GM18870 (cell line): ENCODE measurements at regions not wholly inside any gene's neighbourhood (a gene's known extent, or its start where the extent isn't known, plus 50 kb on each side); places are given as distances from the start of the nearest gene placed in this dataset.

Experiments used
- ATAC-seq: cut with Tn5 transposase; IDR thresholded peaks from one replicate; pipeline ENCODE4 v1.9.1; 2021; ENCODE audit warnings: moderate library complexity; ENCODE audit not compliant: unreplicated experiment

- ATAC-seq = no peak
Measured at GRCh38 chr11:22497474-22497873, 128.1 kb downstream of the FANCF start.

- ATAC-seq = no peak
Measured at GRCh38 chr11:22491555-22492225, 133.9 kb downstream of the FANCF start.

GRCh38 chr11:22479971-22480720, 142.0 kb downstream of the SLC17A6 start:
- ATAC-seq = no peak

GRCh38 chr11:22479208-22479607, 141.0 kb downstream of the SLC17A6 start:
- no peak for ATAC-seq

GRCh38 chr11:22478169-22478568, 140.0 kb downstream of the SLC17A6 start:
- no peak for ATAC-seq

- no peak for ATAC-seq
Measured at GRCh38 chr11:22477312-22477711, 139.1 kb downstream of the SLC17A6 start.

GRCh38 chr11:22476589-22476988, 138.4 kb downstream of the SLC17A6 start:
- ATAC-seq = no peak

- no peak for ATAC-seq
Measured at GRCh38 chr11:22474616-22475015, 136.4 kb downstream of the SLC17A6 start.

GRCh38 chr11:22473586-22473985, 135.4 kb downstream of the SLC17A6 start:
- no peak for ATAC-seq

- no peak for ATAC-seq
Measured at GRCh38 chr11:22472306-22472705, 134.1 kb downstream of the SLC17A6 start.

- no peak for ATAC-seq
Measured at GRCh38 chr11:22471385-22471784, 133.2 kb downstream of the SLC17A6 start.

- no peak for ATAC-seq
Measured at GRCh38 chr11:22467741-22468140, 129.6 kb downstream of the SLC17A6 start.

GRCh38 chr11:22467248-22467647, 129.1 kb downstream of the SLC17A6 start:
- ATAC-seq = no peak

- ATAC-seq = no peak
Measured at GRCh38 chr11:22466809-22467208, 128.6 kb downstream of the SLC17A6 start.

- no peak for ATAC-seq
Measured at GRCh38 chr11:22466351-22466750, 128.2 kb downstream of the SLC17A6 start.

GRCh38 chr11:22465620-22466019, 127.4 kb downstream of the SLC17A6 start:
- no peak for ATAC-seq

GRCh38 chr11:22461626-22462025, 123.4 kb downstream of the SLC17A6 start:
- ATAC-seq = no peak

- ATAC-seq = no peak
Measured at GRCh38 chr11:22460181-22460580, 122.0 kb downstream of the SLC17A6 start.

GRCh38 chr11:22459048-22459447, 120.9 kb downstream of the SLC17A6 start:
- ATAC-seq = no peak

GRCh38 chr11:22458161-22458560, 120.0 kb downstream of the SLC17A6 start:
- ATAC-seq = no peak

- ATAC-seq = no peak
Measured at GRCh38 chr11:22456993-22457762, 119.0 kb downstream of the SLC17A6 start.
